ENCODE measurements at regions not wholly inside any gene's neighbourhood (a gene's known extent, or its start where the extent isn't known, plus 50 kb on each side); places are given as distances from the start of the nearest gene placed in this dataset.

DNA sequence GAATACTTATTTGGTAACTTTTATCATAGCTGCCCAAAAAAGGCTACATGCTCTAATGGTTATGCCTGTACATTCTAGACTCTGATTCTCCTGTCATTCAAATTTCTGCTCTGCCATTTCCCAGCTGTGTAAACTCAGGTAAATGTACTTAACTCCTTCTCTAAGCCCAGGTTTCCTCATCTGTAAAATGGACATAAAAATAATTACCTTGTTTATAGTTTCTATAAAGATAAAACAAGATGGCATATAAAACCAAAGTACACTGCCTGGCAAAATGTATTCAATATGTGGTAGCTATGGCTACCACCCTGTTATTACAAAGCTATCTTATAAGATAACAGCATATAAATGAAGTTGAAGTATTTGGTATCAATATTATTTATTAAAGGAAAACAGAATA lies 158.8 kb downstream of the PPARGC1A start:
- H3K36me3 Mint-ChIP-seq (ENCODE audit: low read depth) = no peaks in the 10 kb centered on the region
- no peak for DNase-seq
- no peaks in the 10 kb centered on the region for H3K27me3 Mint-ChIP-seq
- POLR2A ChIA-PET = no interaction called here
- ATAC-seq (ENCODE audit: low read depth) = no peak
- no peak overlapping the region for H3K4me3 Mint-ChIP-seq
- no peaks in the 10 kb centered on the region for H3K4me1 Mint-ChIP-seq
- no peak overlapping the region for H3K27ac Mint-ChIP-seq
- CTCF ChIA-PET = no interaction called here
- peaks cover 5% of the 10 kb centered on the region for H3K9me3 Mint-ChIP-seq
- TF ChIP-seq, protein P1, sequence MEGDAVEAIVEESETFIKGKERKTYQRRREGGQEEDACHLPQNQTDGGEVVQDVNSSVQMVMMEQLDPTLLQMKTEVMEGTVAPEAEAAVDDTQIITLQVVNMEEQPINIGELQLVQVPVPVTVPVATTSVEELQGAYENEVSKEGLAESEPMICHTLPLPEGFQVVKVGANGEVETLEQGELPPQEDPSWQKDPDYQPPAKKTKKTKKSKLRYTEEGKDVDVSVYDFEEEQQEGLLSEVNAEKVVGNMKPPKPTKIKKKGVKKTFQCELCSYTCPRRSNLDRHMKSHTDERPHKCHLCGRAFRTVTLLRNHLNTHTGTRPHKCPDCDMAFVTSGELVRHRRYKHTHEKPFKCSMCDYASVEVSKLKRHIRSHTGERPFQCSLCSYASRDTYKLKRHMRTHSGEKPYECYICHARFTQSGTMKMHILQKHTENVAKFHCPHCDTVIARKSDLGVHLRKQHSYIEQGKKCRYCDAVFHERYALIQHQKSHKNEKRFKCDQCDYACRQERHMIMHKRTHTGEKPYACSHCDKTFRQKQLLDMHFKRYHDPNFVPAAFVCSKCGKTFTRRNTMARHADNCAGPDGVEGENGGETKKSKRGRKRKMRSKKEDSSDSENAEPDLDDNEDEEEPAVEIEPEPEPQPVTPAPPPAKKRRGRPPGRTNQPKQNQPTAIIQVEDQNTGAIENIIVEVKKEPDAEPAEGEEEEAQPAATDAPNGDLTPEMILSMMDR (IDR thresholded peaks at IDR 0.05) = no peak
- intact Hi-C loops (cut with micrococcal nuclease) = no loop called here

DNA sequence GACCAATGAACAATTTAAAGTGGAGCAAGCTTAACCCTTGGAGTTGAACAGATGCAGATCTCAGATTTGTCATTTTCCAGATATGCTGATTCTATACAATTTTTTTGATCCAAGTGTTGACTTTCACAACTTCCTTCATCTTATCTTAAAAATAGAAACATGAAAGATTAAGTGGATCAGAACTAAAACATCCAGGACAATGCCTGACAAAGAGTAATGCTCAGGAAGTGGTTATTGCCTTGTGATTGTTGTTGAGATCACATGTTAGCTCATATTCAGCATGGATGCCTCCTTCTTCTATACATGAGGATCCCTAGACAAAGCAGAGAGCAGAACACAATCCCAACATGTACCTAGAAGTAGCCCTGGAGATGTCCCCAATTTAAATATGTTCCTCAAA lies 160.9 kb downstream of the PPARGC1A start:
- TF ChIP-seq, protein P1 (IDR thresholded peaks at IDR 0.05) = no peak
- intact Hi-C loops (cut with micrococcal nuclease) = no loop called here
- DNase-seq (no peak), ATAC-seq (ENCODE audit: low read depth) (no peak)
- Mint-ChIP-seq H3K4me1 (no peaks in the 10 kb centered on the region), H3K4me3 (no peak overlapping the region), H3K27me3 (no peaks in the 10 kb centered on the region), H3K36me3 (ENCODE audit: low read depth) (no peaks in the 10 kb centered on the region), H3K9me3 (no peaks in the 10 kb centered on the region), H3K27ac (no peak overlapping the region)
- ChIA-PET POLR2A (no interaction called here), CTCF (no interaction called here)

DNA sequence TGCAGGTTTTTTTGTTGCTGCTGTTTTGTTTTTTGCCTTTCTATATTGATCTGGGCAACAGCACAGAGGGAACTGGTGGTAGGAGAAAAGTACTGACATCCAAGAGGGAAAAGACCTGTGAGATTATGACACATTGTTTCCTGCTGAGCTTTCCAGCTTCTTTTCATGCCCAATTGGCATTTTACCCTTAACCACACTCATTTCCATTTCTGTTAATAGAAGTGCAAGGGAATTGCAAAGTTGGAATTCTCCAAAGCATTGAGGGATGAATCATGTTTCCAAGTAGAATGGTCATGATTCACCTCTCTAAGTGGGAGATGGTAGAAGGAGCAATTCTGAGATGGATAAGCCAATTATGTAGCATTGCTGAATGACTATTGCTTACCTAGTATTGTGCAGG lies 161.5 kb downstream of the PPARGC1A start:
- H3K4me3 Mint-ChIP-seq = no peak overlapping the region
- H3K9me3 Mint-ChIP-seq = no peaks in the 10 kb centered on the region
- no peaks in the 10 kb centered on the region for H3K4me1 Mint-ChIP-seq
- ChIA-PET POLR2A (no interaction called here), CTCF (no interaction called here)
- TF ChIP-seq, protein P1 (IDR thresholded peaks at IDR 0.05) = no peak
- H3K36me3 Mint-ChIP-seq (ENCODE audit: low read depth) = no peaks in the 10 kb centered on the region
- no peaks in the 10 kb centered on the region for H3K27me3 Mint-ChIP-seq
- no peak overlapping the region for H3K27ac Mint-ChIP-seq
- intact Hi-C loops (cut with micrococcal nuclease) = no loop called here
- DNase-seq (no peak), ATAC-seq (ENCODE audit: low read depth) (no peak)

DNA sequence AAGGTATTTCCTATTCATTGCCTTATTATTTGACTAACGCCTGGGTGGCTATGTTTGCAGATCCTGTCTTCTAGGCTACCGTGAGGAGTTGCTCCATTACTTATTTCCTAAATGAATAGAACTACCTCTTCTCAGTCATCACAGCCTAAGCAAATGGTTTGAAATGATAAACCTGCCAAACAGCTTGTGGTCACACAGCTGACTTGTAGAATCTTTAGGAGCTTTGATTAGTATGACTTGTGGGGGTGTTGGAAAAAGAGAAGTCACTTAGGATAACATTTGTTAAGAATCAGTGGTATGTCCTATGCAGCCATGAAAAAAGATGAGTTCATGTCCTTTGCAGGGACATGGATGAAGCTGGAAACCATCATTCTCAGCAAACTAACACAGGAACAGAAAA lies 169.3 kb downstream of the PPARGC1A start:
- ChIA-PET CTCF (no interaction called here), POLR2A (no interaction called here)
- H3K4me1 Mint-ChIP-seq = no peaks in the 10 kb centered on the region
- no peaks in the 10 kb centered on the region for H3K36me3 Mint-ChIP-seq (ENCODE audit: low read depth)
- TF ChIP-seq, protein P1 (IDR thresholded peaks at IDR 0.05) = no peak
- DNase-seq (no peak), ATAC-seq (ENCODE audit: low read depth) (no peak)
- no peak overlapping the region for H3K27ac Mint-ChIP-seq
- H3K9me3 Mint-ChIP-seq = no peaks in the 10 kb centered on the region
- H3K4me3 Mint-ChIP-seq = no peak overlapping the region
- intact Hi-C loops (cut with micrococcal nuclease) = no loop called here
- no peaks in the 10 kb centered on the region for H3K27me3 Mint-ChIP-seq

DNA sequence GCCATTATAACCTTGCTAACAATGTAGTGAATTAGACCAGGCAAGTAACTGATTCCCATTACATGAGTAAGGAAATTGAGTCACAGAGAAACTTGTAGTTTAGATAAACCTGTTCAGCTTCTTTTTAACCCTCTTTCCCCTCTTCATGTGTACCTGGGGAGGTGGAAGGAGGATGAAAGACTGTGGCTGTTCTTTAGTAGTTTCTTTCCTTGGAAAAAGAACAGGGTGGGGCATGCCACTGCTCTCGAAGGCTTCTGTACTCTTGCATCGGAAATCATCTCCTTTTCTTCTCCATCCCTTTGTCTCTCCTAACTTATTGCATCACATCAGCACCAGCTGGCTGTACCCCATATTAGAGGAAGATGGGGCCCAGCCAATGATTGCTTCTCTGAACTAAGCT lies 171.4 kb downstream of the PPARGC1A start:
- no peak overlapping the region for H3K27ac Mint-ChIP-seq
- CTCF ChIA-PET = no interaction called here
- ATAC-seq (ENCODE audit: low read depth) = no peak
- POLR2A ChIA-PET = no interaction called here
- TF ChIP-seq, protein P1 (IDR thresholded peaks at IDR 0.05) = no peak
- no peak for DNase-seq
- H3K36me3 Mint-ChIP-seq (ENCODE audit: low read depth) = no peaks in the 10 kb centered on the region
- H3K4me3 Mint-ChIP-seq = no peak overlapping the region
- no peaks in the 10 kb centered on the region for H3K27me3 Mint-ChIP-seq
- no peaks in the 10 kb centered on the region for H3K4me1 Mint-ChIP-seq
- H3K9me3 Mint-ChIP-seq = no peaks in the 10 kb centered on the region
- intact Hi-C loops (cut with micrococcal nuclease) = no loop called here

Measured in activated B cell treated with CpG ODN at 0.5 μM for 24 hours (primary cell).